Astrocyte (in vitro differentiated cells and primary cell): ENCODE measurements at regions not wholly inside any gene's neighbourhood (a gene's known extent, or its start where the extent isn't known, plus 50 kb on each side); places are given as distances from the start of the nearest gene placed in this dataset.

Experiments
- DNase-seq: peaks from one replicate; pipeline ENCODE4 v3.0.0-alpha.2; 2010; ENCODE audit warnings: low read depth
- FAIRE-seq: peaks from 2 replicates; lab custom pipeline; 2011; peaks lifted over from hg19 to GRCh38; lab: Jason Lieb, UNC
- H2AFZ ChIP-seq: 2 replicates; pipeline ENCODE4 v1.6.0; 2012; ENCODE audit warnings: low read depth, low read length, inconsistent platforms
- H3K27ac ChIP-seq: 2 replicates; pipeline ENCODE4 v1.5.1; 2011; ENCODE audit warnings: low read depth, low read length, inconsistent platforms
- H3K27me3 ChIP-seq: 2 replicates; pipeline ENCODE4 v1.6.0; 2011; ENCODE audit warnings: low read length, inconsistent platforms; ENCODE audit not compliant: insufficient read depth
- H3K36me3 ChIP-seq: 2 replicates; pipeline ENCODE4 v1.5.1; 2011; ENCODE audit warnings: low read length, inconsistent platforms; ENCODE audit not compliant: insufficient read depth
- H3K4me1 ChIP-seq: 2 replicates; pipeline ENCODE4 v1.5.1; 2011; ENCODE audit warnings: low read length, inconsistent platforms; ENCODE audit not compliant: insufficient read depth
- H3K4me2 ChIP-seq: 2 replicates; pipeline ENCODE4 v1.6.0; 2012; ENCODE audit warnings: low read length, inconsistent platforms
- H3K4me3 ChIP-seq: 2 replicates; pipeline ENCODE4 v1.5.1; 2011; ENCODE audit warnings: low read depth, mild to moderate bottlenecking, low read length, inconsistent platforms; ENCODE audit not compliant: insufficient read depth
- H3K79me2 ChIP-seq: 2 replicates; pipeline ENCODE4 v1.6.0; 2012; ENCODE audit warnings: mild to moderate bottlenecking, low read length, inconsistent platforms; ENCODE audit not compliant: insufficient read depth
- H3K9ac ChIP-seq: 2 replicates; pipeline ENCODE4 v1.6.0; 2012; ENCODE audit warnings: mild to moderate bottlenecking, low read length, inconsistent platforms
- H3K9me3 ChIP-seq: 2 replicates; pipeline ENCODE4 v1.5.1; 2012; ENCODE audit warnings: low read depth, mild to moderate bottlenecking, low read length, inconsistent platforms; ENCODE audit not compliant: insufficient read depth
- H4K20me1 ChIP-seq: 2 replicates; pipeline ENCODE4 v1.6.0; 2012; ENCODE audit warnings: low read length, inconsistent platforms; ENCODE audit not compliant: insufficient read depth
- H3K27ac Mint-ChIP-seq: one replicate; pipeline ENCODE4 v1.8.0; 2021; ENCODE audit warnings: mild to moderate bottlenecking, mixed read lengths; ENCODE audit not compliant: unreplicated experiment
- H3K27me3 Mint-ChIP-seq: one replicate; pipeline ENCODE4 v1.8.0; 2021; ENCODE audit warnings: low read depth, mixed read lengths; ENCODE audit not compliant: unreplicated experiment
- H3K36me3 Mint-ChIP-seq: one replicate; pipeline ENCODE4 v1.8.0; 2021; ENCODE audit warnings: low read depth, mixed read lengths; ENCODE audit not compliant: unreplicated experiment
- H3K4me1 Mint-ChIP-seq: one replicate; pipeline ENCODE4 v1.8.0; 2021; ENCODE audit warnings: low read depth, mixed read lengths; ENCODE audit not compliant: unreplicated experiment
- H3K4me3 Mint-ChIP-seq: one replicate; pipeline ENCODE4 v1.8.0; 2021; ENCODE audit warnings: mild to moderate bottlenecking, moderate library complexity, mixed read lengths; ENCODE audit not compliant: unreplicated experiment
- H3K9me3 Mint-ChIP-seq: one replicate; pipeline ENCODE4 v1.8.0; 2021; ENCODE audit warnings: mild to moderate bottlenecking, mixed read lengths; ENCODE audit not compliant: unreplicated experiment
- CTCF ChIP-seq: IDR thresholded peaks from 2 replicates; pipeline ENCODE4 v1.5.1; 2011; ENCODE audit warnings: low read depth, mild to moderate bottlenecking, inconsistent platforms, low read length, moderate library complexity; ENCODE audit not compliant: insufficient read depth
- EZH2 ChIP-seq: IDR thresholded peaks from 2 replicates; pipeline ENCODE4 v1.6.1; 2012; ENCODE audit warnings: mild to moderate bottlenecking, low read length, inconsistent platforms; ENCODE audit not compliant: insufficient read depth

- H3K36me3 Mint-ChIP-seq, result no peaks in the 10 kb centered on the region
- no peak overlapping the region for H3K4me3 ChIP-seq
- H3K27me3 ChIP-seq, result no peaks in the 10 kb centered on the region
- no peak overlapping the region for H3K27ac ChIP-seq
- H3K9me3 Mint-ChIP-seq, result no peaks in the 10 kb centered on the region
- no peak overlapping the region for H2AFZ ChIP-seq
- TF ChIP-seq CTCF (no peak), EZH2 (no peak)
- H3K4me1 ChIP-seq, result peaks cover 5% of the 10 kb centered on the region
- no peak overlapping the region for H3K4me2 ChIP-seq
- DNase-seq (no peak), FAIRE-seq (no peak)
- H4K20me1 ChIP-seq, result no peaks in the 10 kb centered on the region
- no peaks in the 10 kb centered on the region for H3K27me3 Mint-ChIP-seq
- H3K36me3 ChIP-seq, result no peaks in the 10 kb centered on the region
- no peak overlapping the region for H3K27ac Mint-ChIP-seq
- no peak overlapping the region for H3K4me3 Mint-ChIP-seq
- H3K9ac ChIP-seq, result no peak overlapping the region
- no peaks in the 10 kb centered on the region for H3K79me2 ChIP-seq
- no peaks in the 10 kb centered on the region for H3K9me3 ChIP-seq
- peaks cover 9% of the 10 kb centered on the region for H3K4me1 Mint-ChIP-seq
These were observed 470.8 kb upstream of the ROBO1 start for GRCh38 chr3:80238606-80239005.

GRCh38 chr3:80238152-80238551, 470.4 kb upstream of the ROBO1 start:
- Histone ChIP-seq H3K4me3 (no peak overlapping the region), H3K4me1 (peaks cover 9% of the 10 kb centered on the region), H2AFZ (no peak overlapping the region), H4K20me1 (no peaks in the 10 kb centered on the region), H3K9me3 (no peaks in the 10 kb centered on the region), H3K27me3 (no peaks in the 10 kb centered on the region), H3K36me3 (no peaks in the 10 kb centered on the region), H3K79me2 (no peaks in the 10 kb centered on the region), H3K9ac (no peak overlapping the region), H3K4me2 (no peak overlapping the region), H3K27ac (no peak overlapping the region)
- H3K4me3 Mint-ChIP-seq, result no peak overlapping the region
- H3K27me3 Mint-ChIP-seq, result no peaks in the 10 kb centered on the region
- no peak for FAIRE-seq
- peaks cover 13% of the 10 kb centered on the region for H3K4me1 Mint-ChIP-seq
- no peaks in the 10 kb centered on the region for H3K36me3 Mint-ChIP-seq
- no peak overlapping the region for H3K27ac Mint-ChIP-seq
- TF ChIP-seq CTCF, result no peak
- H3K9me3 Mint-ChIP-seq, result no peaks in the 10 kb centered on the region
- DNase-seq, result no peak

- H3K9ac ChIP-seq, result no peak overlapping the region
- no peak overlapping the region for H3K4me2 ChIP-seq
- H3K4me1 Mint-ChIP-seq, result peaks cover 29% of the 10 kb centered on the region
- H3K27me3 ChIP-seq, result no peaks in the 10 kb centered on the region
- H3K79me2 ChIP-seq, result no peaks in the 10 kb centered on the region
- H3K27ac ChIP-seq, result no peak overlapping the region
- H3K36me3 Mint-ChIP-seq, result no peaks in the 10 kb centered on the region
- TF ChIP-seq EZH2 (no peak), CTCF (no peak)
- no peaks in the 10 kb centered on the region for H3K27me3 Mint-ChIP-seq
- H3K9me3 ChIP-seq, result no peaks in the 10 kb centered on the region
- peaks cover 19% of the 10 kb centered on the region for H3K4me1 ChIP-seq
- H3K4me3 ChIP-seq, result no peak overlapping the region
- no peaks in the 10 kb centered on the region for H3K36me3 ChIP-seq
- DNase-seq, result no peak
- no peak overlapping the region for H3K4me3 Mint-ChIP-seq
- no peak overlapping the region for H3K27ac Mint-ChIP-seq
- H4K20me1 ChIP-seq, result no peaks in the 10 kb centered on the region
- H2AFZ ChIP-seq, result peak overlapping the region; percentile 2
- no peaks in the 10 kb centered on the region for H3K9me3 Mint-ChIP-seq
- no peak for FAIRE-seq
These were observed 466.9 kb upstream of the ROBO1 start for GRCh38 chr3:80234706-80235105.
